Right renal cortex interstitium (tissue), 3 donors: ENCODE measurements at regions not wholly inside any gene's neighbourhood (a gene's known extent, or its start where the extent isn't known, plus 50 kb on each side); places are given as distances from the start of the nearest gene placed in this dataset.

Experiments used
- DNase-seq, 3 donors: peaks; one replicate each; pipeline ENCODE4 v3.0.0-alpha.2; 2013; ENCODE audit warnings: low read depth in 3 of 3, low spot score in 2 of 3

DNA sequence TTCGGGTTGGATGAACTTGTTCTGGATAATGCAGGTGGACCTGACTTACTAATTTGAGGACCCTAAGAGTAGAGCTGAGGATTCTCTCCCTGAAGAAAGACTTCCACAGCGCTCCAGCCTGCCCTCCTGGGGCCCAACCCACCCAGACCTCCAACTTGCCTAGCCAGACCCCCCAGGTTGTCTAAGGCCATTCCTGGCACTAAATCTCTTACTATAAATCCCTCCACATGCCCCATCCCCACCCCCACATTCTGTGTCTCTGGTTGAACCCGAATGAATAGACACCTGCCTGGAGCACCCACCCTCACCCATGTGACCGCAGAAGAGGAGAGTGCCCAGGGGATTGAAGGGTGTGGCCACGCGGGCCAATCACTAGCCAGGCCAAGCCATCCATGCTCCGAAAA is 1480.0 kb downstream of the TBC1D22A start:
- DNase-seq = no peak

- no peak for DNase-seq
These were observed 1479.2 kb downstream of the TBC1D22A start for GRCh38 chr22:48241658-48242057.

DNA sequence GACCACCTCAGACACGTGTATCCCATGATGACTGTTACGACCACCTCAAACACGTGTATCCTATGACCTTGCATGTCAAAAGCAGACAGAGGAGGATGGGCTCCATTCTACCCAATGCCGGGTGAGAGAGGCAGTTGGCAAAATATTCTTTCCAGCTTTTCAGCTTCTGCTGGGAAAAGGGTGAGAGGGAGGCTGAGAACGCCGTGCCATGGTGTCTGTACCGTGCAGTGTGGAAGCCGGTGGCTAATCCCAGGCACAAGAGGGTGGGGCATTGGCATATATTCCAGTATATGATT is 1478.4 kb downstream of the TBC1D22A start:
- no peak for DNase-seq

DNA sequence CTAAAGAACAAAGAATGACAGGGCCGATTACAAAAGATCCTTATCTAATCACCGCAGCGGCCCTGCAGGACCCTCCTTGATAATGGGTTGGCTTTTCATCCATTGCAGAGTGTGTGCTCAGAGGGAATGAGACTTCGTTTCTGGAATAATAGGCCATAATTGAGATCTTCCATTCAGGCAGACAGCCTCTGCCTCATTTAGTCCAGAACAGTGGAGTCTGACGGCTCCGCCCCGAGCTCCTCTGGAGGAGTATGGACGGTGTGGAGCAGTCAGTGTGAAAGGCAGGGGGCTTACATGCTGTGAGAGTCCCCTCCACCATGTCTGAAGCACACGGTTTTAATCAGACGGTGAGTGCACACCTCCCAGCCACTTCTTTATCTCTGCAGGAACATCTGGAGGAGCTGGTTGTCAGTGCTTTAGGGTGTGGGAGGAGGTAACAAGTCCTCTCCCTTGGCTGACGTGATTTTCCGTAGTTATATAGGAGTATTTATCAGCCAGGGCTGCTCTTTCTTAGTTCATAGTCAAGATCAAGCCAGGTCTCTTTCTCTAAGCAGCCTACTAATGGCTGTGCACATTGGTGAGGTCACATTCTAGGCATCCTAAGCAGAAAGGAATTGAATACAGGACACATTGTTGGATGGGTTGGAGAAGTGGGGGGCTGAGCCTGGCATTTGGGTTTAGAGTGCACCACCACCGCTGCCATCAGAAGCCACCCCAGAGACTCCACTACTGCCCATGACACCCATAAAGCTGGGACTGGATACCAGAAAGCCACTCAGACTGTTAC is 1477.9 kb downstream of the TBC1D22A start:
- DNase-seq = no peak

DNA sequence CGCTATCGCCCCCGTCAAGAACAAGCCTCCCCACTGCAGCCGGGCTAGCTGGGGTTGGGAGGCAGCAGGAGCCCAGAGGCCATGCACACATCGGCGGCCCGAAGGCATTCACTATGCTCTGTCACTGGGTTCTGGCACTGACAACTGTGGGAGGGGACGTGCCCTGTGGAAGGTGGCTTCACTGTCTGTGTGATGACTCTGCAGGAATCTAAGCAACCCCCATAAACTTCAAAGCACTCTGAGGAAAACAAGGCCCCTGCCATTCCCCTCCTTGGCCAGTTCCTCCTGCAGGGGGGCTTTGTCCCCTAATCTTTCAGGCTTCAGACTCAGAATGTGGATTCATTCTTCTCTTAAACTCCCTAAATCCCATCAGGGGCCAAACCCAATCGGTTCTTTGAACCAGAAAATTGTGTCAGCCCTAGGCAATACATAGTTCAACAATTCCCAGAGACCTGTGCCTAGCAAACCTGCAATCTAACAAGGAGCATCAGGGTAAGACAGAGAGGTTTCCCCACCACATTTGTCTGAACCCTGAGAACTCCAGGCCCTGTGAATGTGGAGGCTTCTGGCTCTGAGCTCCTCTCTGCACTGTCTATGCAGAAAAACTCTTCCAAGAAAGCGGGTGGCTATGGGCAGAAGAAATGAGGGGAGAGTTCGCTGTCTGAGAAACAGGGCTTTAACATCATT is 1477.2 kb downstream of the TBC1D22A start:
- DNase-seq = no peak

- DNase-seq = no peak
These were observed 1476.5 kb downstream of the TBC1D22A start for GRCh38 chr22:48238966-48239365.

DNA sequence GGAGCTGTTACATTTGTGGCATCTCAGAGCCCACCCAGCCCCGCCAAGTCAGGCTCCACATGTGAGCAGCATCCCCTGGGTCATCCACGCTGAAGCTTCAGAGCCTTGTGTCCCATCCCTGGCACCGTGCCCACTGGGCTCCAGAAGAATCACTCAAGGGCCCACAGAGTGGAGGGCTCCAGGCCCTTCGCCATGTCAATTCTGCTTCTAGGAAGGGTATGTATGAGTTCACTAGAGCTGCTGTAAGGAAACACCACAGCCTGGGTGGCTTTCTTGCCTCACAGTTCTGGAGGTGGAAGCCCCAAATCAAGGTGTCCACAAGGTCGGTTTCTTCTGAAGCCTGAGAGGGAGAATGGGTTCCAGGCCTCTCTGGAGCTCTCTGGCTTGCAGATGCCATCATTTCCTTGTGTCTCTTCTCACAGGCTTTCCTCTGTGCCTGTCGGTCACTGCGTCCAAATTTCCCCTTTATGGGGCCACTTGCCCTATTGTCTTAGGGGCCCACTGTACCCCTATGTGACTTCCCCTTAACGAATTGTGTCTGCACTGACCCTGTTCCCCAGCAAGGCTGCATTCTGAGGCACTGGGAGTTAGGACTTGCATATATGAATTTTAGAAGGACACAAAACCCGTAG is 1476.0 kb downstream of the TBC1D22A start:
- DNase-seq = no peak

DNA sequence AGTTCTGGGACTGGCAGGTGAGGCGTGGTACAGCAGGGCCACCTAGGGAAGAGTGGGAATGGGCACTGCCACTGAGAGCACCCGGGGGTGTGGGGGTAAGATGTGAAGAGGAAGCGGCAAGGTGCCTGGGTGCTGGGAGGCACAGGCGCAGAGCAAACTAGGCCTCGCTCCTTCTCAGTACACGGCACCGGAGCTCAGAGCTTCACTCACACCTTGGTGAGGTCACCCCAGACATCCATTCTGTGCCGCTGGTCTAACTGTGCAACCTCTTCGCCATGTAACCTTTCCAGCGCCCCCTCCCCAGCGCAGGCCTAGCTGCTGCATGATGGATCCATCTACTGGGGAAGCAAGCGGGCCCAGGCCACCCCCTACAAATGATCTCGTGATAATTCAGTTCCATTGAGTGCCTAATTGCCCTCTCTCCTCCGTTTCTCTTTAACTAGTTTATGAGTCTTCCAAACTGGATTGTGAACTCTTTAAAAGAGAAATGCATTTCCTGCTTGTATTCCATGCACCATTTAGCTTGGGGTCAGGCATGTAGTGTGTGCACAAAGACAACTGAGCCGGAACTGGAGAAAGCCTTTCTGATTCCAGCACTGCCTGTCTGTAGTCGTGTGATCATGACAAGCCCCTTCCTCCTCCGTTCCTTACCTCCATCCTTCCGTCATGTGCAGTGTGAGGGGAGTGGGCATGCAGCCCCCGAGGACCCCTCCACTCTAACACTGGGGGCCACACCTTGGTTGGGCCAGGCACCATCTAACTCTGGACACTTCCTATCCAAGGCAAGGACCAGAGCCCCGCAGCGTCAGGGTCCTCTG is 1475.2 kb downstream of the TBC1D22A start:
- DNase-seq = peak in 1 of 3 donors; percentile 16

GRCh38 chr22:48236261-48236660 is 1473.8 kb downstream of the TBC1D22A start:
- no peak for DNase-seq

DNA sequence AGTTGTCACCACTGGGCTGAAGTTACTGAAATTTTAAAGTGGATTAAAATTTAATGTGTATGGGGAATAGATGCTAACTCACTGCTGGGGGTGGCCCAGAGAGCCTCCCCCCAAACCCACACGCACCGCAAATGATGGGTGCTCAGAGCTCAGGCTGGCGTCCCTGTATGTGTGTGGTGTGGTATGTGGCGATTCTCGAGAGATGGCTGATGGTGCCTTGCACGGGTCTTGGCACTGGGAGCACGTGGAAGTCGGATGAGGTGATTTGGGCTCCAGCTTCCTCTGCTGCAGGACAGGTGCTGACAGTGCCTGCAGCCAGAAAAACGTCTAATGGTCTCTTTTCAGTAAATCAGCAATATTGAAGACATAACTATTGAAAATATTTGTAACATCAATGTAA is 1473.3 kb downstream of the TBC1D22A start:
- DNase-seq = no peak

DNA sequence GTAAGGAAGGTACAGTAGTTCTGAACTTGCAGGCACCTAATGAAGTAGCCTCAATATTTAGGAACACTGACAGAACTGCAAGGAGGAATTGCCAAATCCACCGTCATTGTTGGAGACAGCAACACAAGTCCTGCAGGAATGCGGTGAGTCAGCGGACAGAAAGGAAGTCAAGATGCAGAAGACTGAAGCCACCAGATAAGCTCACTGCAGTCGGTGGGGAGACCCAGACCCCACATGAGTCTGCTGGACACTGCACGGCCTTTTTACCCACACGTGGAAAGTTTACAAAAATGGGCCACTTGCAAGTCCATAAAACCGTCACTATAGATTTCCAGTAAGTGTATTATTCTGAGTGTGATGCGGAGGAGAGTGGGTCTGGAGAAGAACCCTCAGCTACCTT is 1471.6 kb downstream of the TBC1D22A start:
- DNase-seq = no peak

DNA sequence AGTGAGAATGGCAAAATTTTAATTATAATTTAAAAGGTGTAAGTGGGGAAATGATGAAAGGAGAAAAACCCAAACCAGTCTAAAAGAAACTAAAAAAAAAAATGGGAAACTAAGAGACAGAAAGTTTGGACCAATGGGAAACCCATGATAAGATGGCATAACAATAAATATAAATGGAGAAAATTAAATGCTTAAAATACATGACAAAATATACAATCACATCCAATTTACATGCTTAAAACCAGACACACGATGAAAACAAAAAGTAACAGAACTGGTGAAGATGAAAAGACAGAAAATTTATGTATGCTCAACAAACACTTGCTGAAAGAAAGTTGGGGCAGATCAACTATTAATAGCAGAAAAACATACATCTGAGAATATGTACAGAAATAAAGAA is 1471.1 kb downstream of the TBC1D22A start:
- no peak for DNase-seq

DNA sequence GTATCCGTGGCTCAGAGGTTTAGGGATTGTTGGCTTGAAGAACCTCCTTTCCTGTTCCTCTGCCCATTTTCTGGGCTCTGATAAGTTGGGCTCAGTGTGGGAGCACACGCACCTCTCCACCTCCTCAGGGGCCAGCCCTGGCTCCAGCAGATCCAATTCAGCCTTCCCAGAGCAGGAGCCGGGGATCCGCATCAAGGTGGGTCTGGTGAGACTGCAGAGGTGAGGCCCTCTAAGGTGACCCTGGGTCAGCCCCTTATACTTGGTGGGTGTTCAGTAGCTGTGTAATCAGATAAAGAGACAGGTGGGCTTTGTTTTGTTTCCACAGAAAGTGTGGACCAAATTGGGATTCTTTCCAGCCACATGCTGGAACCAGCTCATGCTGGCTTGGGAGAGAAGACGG is 1466.0 kb downstream of the TBC1D22A start:
- DNase-seq = no peak

DNA sequence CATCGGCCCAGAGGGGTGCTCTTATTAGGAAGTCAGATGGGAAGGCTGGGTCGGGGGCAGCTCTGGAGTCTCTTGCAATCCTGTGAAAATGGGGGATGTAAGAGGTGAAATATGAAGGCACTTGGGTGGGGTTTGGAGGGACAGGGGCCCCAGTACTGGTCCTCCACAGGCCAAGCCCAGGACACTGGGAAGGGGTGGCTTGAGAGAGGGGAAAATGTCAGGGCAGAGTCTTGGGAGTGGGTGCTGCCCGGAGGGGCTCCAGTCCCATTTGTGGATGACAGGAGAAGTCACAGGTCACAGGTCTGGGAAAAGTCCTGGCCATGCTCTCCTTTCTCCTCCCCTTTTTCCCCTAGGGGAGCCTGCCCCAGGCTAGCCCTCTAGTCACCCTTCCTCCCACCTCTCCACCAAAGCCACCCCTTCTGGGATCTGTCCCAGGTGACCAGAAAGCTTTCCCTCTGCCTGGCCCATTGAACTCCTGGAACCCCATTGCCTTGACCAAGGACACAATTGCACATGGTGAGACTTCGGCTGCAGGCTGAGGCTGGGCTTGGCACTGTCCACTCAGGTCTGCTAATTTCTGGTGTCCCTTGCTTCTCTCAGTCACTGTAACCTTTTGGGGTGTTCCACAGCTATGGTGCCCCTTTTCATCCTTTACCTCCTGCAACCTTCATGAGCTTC is 1465.0 kb downstream of the TBC1D22A start:
- DNase-seq = no peak

- DNase-seq = no peak
These were observed 1463.9 kb downstream of the TBC1D22A start for GRCh38 chr22:48226026-48227013.

DNA sequence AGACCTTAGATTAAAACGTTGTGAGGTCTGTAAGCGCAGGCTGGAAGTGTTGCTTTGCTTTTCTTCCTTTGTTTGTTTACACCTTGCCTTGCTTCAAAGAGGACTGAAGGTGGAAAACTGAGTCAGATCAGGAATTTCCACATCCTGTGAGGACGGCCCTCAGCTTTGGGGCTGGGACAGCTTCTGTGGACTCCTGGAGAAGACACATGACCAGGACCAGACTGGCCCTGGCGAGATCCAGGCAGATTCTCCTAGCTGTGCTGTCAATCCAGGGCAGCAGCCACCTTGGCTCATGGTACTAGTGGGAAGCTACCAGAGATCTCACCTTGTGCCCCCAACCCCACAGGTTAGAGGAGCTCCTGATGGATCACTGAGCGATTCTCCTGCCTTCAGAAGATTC is 1461.9 kb downstream of the TBC1D22A start:
- DNase-seq = no peak

GRCh38 chr22:48223488-48224190 is 1461.2 kb downstream of the TBC1D22A start:
- no peak for DNase-seq

- DNase-seq = no peak
These were observed 1460.5 kb downstream of the TBC1D22A start for GRCh38 chr22:48222742-48223487.
